ENCODE measurements at regions not wholly inside any gene's neighbourhood (a gene's known extent, or its start where the extent isn't known, plus 50 kb on each side); places are given as distances from the start of the nearest gene placed in this dataset.

- no peak for DNase-seq (ENCODE audit: low read depth in 2 of 2)
Observed at GRCh38 chr1:239436286-239436685, 49.9 kb downstream of the CHRM3 start.

- DNase-seq (ENCODE audit: low read depth in 2 of 2) = no peak
Observed at GRCh38 chr1:239437822-239438221, 51.5 kb downstream of the CHRM3 start.

GRCh38 chr1:239438891-239439290 lies 52.5 kb downstream of the CHRM3 start:
- DNase-seq (ENCODE audit: low read depth in 2 of 2) = no peak

GRCh38 chr1:239443361-239443760 lies 57.0 kb downstream of the CHRM3 start:
- no peak for DNase-seq (ENCODE audit: low read depth in 2 of 2)

GRCh38 chr1:239446611-239447010 lies 60.2 kb downstream of the CHRM3 start:
- no peak for DNase-seq (ENCODE audit: low read depth in 2 of 2)

- no peak for DNase-seq (ENCODE audit: low read depth in 2 of 2)
Observed at GRCh38 chr1:239448911-239449310, 62.5 kb downstream of the CHRM3 start.

GRCh38 chr1:239455743-239456142 lies 69.4 kb downstream of the CHRM3 start:
- no peak for DNase-seq (ENCODE audit: low read depth in 2 of 2)

- DNase-seq (ENCODE audit: low read depth in 2 of 2) = no peak
Observed at GRCh38 chr1:239456788-239457187, 70.4 kb downstream of the CHRM3 start.

- DNase-seq (ENCODE audit: low read depth in 2 of 2) = no peak
Observed at GRCh38 chr1:239457491-239458143, 71.2 kb downstream of the CHRM3 start.

- no peak for DNase-seq (ENCODE audit: low read depth in 2 of 2)
Observed at GRCh38 chr1:239458144-239458500, 71.8 kb downstream of the CHRM3 start.

GRCh38 chr1:239467730-239468129 lies 81.4 kb downstream of the CHRM3 start:
- no peak for DNase-seq (ENCODE audit: low read depth in 2 of 2)

- no peak for DNase-seq (ENCODE audit: low read depth in 2 of 2)
Observed at GRCh38 chr1:239478069-239478468, 91.7 kb downstream of the CHRM3 start.

- no peak for DNase-seq (ENCODE audit: low read depth in 2 of 2)
Observed at GRCh38 chr1:239483391-239483790, 97.0 kb downstream of the CHRM3 start.

- no peak for DNase-seq (ENCODE audit: low read depth in 2 of 2)
Observed at GRCh38 chr1:239493811-239494414, 107.5 kb downstream of the CHRM3 start.

GRCh38 chr1:239505094-239505493 lies 118.7 kb downstream of the CHRM3 start:
- DNase-seq (ENCODE audit: low read depth in 2 of 2) = no peak

GRCh38 chr1:239507826-239508225 lies 121.5 kb downstream of the CHRM3 start:
- DNase-seq (ENCODE audit: low read depth in 2 of 2) = no peak

GRCh38 chr1:239511875-239512274 lies 125.5 kb downstream of the CHRM3 start:
- no peak for DNase-seq (ENCODE audit: low read depth in 2 of 2)

- no peak for DNase-seq (ENCODE audit: low read depth in 2 of 2)
Observed at GRCh38 chr1:239516579-239516978, 130.2 kb downstream of the CHRM3 start.

- no peak for DNase-seq (ENCODE audit: low read depth in 2 of 2)
Observed at GRCh38 chr1:239526391-239526790, 140.0 kb downstream of the CHRM3 start.

- DNase-seq (ENCODE audit: low read depth in 2 of 2) = no peak
Observed at GRCh38 chr1:239527051-239527693, 140.8 kb downstream of the CHRM3 start.

GRCh38 chr1:239536165-239536849 lies 149.9 kb downstream of the CHRM3 start:
- DNase-seq (ENCODE audit: low read depth in 2 of 2) = no peak

GRCh38 chr1:239537795-239538194 lies 151.4 kb downstream of the CHRM3 start:
- DNase-seq (ENCODE audit: low read depth in 2 of 2) = no peak
